ENCODE measurements at regions not wholly inside any gene's neighbourhood (a gene's known extent, or its start where the extent isn't known, plus 50 kb on each side); places are given as distances from the start of the nearest gene placed in this dataset.

DNA sequence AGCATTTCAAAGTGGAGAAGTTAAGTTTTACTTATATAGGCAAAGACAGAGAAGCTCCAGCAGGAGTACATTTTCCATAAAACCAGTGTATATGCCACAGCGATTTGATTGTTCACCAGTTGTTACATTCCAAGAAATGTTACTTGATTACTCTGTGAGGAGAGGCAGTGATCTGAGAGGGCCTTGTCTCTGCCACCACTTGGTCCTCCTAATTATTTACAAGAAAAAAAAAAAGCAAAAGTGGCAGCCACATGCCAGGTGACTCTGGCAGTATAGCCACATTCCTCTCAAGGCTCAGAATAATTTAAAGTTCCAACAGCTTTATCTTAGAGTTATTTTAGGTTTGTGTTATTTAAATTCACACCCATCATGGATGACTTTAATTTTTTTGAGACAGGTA is 1077.8 kb downstream of the ZPLD1 start:
- no peak for TF ChIP-seq YY1 (IDR thresholded peaks at IDR 0.05; ENCODE audit: insufficient read depth, insufficient read length)
- no peak for TF ChIP-seq SUZ12 (IDR thresholded peaks at IDR 0.05; ENCODE audit: extremely low read depth, insufficient read depth, insufficient read length)
